ENCODE measurements at regions not wholly inside any gene's neighbourhood (a gene's known extent, or its start where the extent isn't known, plus 50 kb on each side); places are given as distances from the start of the nearest gene placed in this dataset.

DNA sequence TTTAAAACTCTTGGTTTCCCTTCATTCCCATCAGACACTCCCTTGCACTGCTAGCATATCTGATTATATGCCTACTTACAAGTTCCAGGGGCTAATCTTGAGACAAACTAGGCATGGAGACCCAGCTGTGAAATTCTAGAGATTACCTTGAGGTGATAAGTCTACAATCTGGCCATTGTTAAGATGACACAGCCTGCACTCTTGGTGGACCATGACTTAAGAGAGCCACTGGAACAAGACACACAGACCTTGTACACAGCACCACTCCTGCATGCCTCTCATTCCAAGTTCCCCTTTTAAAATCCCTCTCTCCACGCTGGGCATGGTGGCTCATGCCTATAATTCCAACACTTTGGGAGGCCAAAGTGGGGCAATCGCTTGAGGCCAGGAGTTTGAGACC lies 387.2 kb upstream of the DCC start:
- no peak for ATAC-seq
- H3K27ac ChIP-seq: no peak overlapping the region
- no peak for FAIRE-seq
- H3K4me2 ChIP-seq: no peak overlapping the region
- CTCF ChIA-PET: no interaction called here
- WGBS (ENCODE audit: missing lambda C conversion rate): 0% methylated on average over 2 of the region's 2 CpGs
- TF ChIP-seq, protein P1, sequence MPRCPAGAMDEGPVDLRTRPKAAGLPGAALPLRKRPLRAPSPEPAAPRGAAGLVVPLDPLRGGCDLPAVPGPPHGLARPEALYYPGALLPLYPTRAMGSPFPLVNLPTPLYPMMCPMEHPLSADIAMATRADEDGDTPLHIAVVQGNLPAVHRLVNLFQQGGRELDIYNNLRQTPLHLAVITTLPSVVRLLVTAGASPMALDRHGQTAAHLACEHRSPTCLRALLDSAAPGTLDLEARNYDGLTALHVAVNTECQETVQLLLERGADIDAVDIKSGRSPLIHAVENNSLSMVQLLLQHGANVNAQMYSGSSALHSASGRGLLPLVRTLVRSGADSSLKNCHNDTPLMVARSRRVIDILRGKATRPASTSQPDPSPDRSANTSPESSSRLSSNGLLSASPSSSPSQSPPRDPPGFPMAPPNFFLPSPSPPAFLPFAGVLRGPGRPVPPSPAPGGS (IDR thresholded peaks at IDR 0.05): no peak
- TF ChIP-seq, protein P2, sequence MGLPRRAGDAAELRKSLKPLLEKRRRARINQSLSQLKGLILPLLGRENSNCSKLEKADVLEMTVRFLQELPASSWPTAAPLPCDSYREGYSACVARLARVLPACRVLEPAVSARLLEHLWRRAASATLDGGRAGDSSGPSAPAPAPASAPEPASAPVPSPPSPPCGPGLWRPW (IDR thresholded peaks at IDR 0.05): no peak
- no peak for TF ChIP-seq RARB (CRISPR knock-in tag; IDR thresholded peaks at IDR 0.05)
- no peak for TF ChIP-seq GATA3 (IDR thresholded peaks at IDR 0.05; ENCODE audit: borderline replicate concordance)
- TF ChIP-seq ZC3H11A (IDR thresholded peaks at IDR 0.05): no peak
- TF ChIP-seq JUNB (IDR thresholded peaks at IDR 0.05): no peak
- no peak for TF ChIP-seq MYC (IDR thresholded peaks at IDR 0.05; ENCODE audit: borderline replicate concordance, low read length)
- TF ChIP-seq HOXB5 (CRISPR knock-in tag; IDR thresholded peaks at IDR 0.05): no peak
- no peak for TF ChIP-seq FOSL2 (IDR thresholded peaks at IDR 0.05)
- no peak for TF ChIP-seq FOSL2 (CRISPR knock-in tag; IDR thresholded peaks at IDR 0.05)
- TF ChIP-seq, protein P3, sequence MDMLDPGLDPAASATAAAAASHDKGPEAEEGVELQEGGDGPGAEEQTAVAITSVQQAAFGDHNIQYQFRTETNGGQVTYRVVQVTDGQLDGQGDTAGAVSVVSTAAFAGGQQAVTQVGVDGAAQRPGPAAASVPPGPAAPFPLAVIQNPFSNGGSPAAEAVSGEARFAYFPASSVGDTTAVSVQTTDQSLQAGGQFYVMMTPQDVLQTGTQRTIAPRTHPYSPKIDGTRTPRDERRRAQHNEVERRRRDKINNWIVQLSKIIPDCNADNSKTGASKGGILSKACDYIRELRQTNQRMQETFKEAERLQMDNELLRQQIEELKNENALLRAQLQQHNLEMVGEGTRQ (IDR thresholded peaks at IDR 0.05): no peak
- no peak for TF ChIP-seq NR3C1 (IDR thresholded peaks at IDR 0.05)
- no peak for TF ChIP-seq ZSCAN20 (CRISPR knock-in tag; IDR thresholded peaks at IDR 0.05)
- TF ChIP-seq SMC3 (IDR thresholded peaks at IDR 0.05): no peak
- POLR2A ChIA-PET: no interaction called here
- H3K4me1 ChIP-seq: no peaks in the 10 kb centered on the region
- DNase-seq (ENCODE audit: low read depth in 1 of 2, low spot score in 1 of 2): no peak
- H3K9me3 ChIP-seq: no peaks in the 10 kb centered on the region
- H3K4me3 ChIP-seq: no peak overlapping the region

DNA sequence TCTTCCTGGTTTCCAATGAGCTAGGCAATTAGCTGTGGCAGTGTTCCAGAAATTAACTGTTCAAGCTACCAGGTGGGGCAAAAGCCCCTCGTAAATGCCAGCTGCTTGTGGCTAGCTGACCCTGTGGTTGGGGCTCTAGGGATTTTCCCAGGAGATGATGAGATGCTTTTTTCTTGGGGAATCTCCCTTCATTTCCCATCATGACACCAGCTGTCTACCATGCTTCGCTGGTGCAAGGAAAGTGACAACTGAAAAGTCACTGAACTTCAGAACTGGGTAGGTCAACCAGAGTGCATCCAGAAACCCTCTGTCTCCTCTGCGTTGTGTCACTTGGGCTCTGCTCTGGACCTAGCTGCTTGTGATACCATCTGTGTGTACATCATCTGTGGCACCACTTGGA lies 386.5 kb upstream of the DCC start:
- no peak overlapping the region for H3K4me2 ChIP-seq
- 4% methylated on average over 3 of the region's 3 CpGs for WGBS (ENCODE audit: missing lambda C conversion rate)
- FAIRE-seq: no peak
- H3K9me3 ChIP-seq: no peaks in the 10 kb centered on the region
- CTCF ChIA-PET: no interaction called here
- ATAC-seq: no peak
- H3K4me3 ChIP-seq: no peak overlapping the region
- no peak for DNase-seq (ENCODE audit: low read depth in 1 of 2, low spot score in 1 of 2)
- TF ChIP-seq RNF2 (IDR thresholded peaks at IDR 0.05; ENCODE audit: borderline replicate concordance, low read depth) (no peak), HDAC2 (IDR thresholded peaks at IDR 0.05) (no peak), ZNF302 (CRISPR knock-in tag; IDR thresholded peaks at IDR 0.05) (no peak), POLR2A (IDR thresholded peaks at IDR 0.05; ENCODE audit: low read length) (no peak), MAZ (IDR thresholded peaks at IDR 0.05; ENCODE audit: borderline replicate concordance, low read depth, low read length) (no peak), POLR2AphosphoS2 (conservative IDR thresholded peaks at IDR 0.05; ENCODE audit: low read length) (no peak), RAD21 (conservative IDR thresholded peaks at IDR 0.05 in 1 of 2, IDR thresholded peaks at IDR 0.05 in 1 of 2) (no peak), TFCP2L1 (CRISPR knock-in tag; IDR thresholded peaks at IDR 0.05) (no peak)
- no peak overlapping the region for H3K27ac ChIP-seq
- POLR2A ChIA-PET: no interaction called here
- no peaks in the 10 kb centered on the region for H3K4me1 ChIP-seq

DNA sequence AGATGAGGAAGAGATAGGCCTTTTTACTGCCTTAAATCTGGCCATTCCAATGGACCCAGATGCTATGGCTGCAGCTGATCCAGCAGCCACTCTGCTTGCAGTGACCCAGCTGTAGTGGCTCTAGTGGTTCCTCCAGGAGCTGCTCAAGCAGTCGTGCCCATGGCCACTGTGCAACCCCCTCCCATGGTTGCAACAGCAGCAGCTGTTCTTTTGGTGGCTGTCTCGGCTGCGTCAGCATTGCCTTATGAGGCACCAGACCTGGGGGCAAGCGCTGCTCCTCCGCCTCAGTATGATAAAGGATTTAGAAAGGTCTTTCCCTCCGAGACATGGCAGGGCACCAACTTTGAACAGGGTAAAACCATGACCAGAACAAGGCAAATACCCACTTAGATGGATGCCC lies 384.9 kb upstream of the DCC start:
- no peak for DNase-seq (ENCODE audit: low read depth in 1 of 2, low spot score in 1 of 2)
- POLR2A ChIA-PET: no interaction called here
- H3K4me1 ChIP-seq: no peaks in the 10 kb centered on the region
- FAIRE-seq: no peak
- H3K4me2 ChIP-seq: no peak overlapping the region
- no peak overlapping the region for H3K27ac ChIP-seq
- H3K4me3 ChIP-seq: no peak overlapping the region
- 3% methylated on average over 3 of the region's 6 CpGs for WGBS (ENCODE audit: missing lambda C conversion rate)
- TF ChIP-seq ZSCAN20 (CRISPR knock-in tag; IDR thresholded peaks at IDR 0.05) (no peak), EHMT2 (IDR thresholded peaks at IDR 0.05; ENCODE audit: low read depth) (no peak), TFCP2L1 (CRISPR knock-in tag; IDR thresholded peaks at IDR 0.05) (no peak), MAZ (IDR thresholded peaks at IDR 0.05; ENCODE audit: borderline replicate concordance, low read depth, low read length) (no peak), HOXA7 (CRISPR knock-in tag; IDR thresholded peaks at IDR 0.05) (no peak), EHF (CRISPR knock-in tag; IDR thresholded peaks at IDR 0.05) (no peak), NR3C1 (IDR thresholded peaks at IDR 0.05) (no peak), MAFK (IDR thresholded peaks at IDR 0.05; ENCODE audit: partially characterized antibody) (no peak), RARB (CRISPR knock-in tag; IDR thresholded peaks at IDR 0.05) (no peak), RCOR1 (IDR thresholded peaks at IDR 0.05; ENCODE audit: low read depth, low read length) (no peak), PHF8 (IDR thresholded peaks at IDR 0.05; ENCODE audit: borderline replicate concordance, low read depth) (no peak), HOXB5 (CRISPR knock-in tag; IDR thresholded peaks at IDR 0.05) (no peak)
- TF ChIP-seq, protein P1 (IDR thresholded peaks at IDR 0.05): no peak
- TF ChIP-seq, protein P2 (IDR thresholded peaks at IDR 0.05): no peak
- TF ChIP-seq, protein P4, sequence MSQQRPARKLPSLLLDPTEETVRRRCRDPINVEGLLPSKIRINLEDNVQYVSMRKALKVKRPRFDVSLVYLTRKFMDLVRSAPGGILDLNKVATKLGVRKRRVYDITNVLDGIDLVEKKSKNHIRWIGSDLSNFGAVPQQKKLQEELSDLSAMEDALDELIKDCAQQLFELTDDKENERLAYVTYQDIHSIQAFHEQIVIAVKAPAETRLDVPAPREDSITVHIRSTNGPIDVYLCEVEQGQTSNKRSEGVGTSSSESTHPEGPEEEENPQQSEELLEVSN (IDR thresholded peaks at IDR 0.05; ENCODE audit: borderline replicate concordance, low read depth): no peak
- TF ChIP-seq, protein P5, sequence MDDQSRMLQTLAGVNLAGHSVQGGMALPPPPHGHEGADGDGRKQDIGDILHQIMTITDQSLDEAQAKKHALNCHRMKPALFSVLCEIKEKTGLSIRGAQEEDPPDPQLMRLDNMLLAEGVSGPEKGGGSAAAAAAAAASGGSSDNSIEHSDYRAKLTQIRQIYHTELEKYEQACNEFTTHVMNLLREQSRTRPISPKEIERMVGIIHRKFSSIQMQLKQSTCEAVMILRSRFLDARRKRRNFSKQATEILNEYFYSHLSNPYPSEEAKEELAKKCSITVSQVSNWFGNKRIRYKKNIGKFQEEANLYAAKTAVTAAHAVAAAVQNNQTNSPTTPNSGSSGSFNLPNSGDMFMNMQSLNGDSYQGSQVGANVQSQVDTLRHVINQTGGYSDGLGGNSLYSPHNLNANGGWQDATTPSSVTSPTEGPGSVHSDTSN (IDR thresholded peaks at IDR 0.05): no peak
- CTCF ChIA-PET: no interaction called here
- ATAC-seq: no peak
- no peaks in the 10 kb centered on the region for H3K9me3 ChIP-seq

All from A549 (cell line).